Central memory CD4-positive, alpha-beta T cell (primary cell): ENCODE measurements at regions not wholly inside any gene's neighbourhood (a gene's known extent, or its start where the extent isn't known, plus 50 kb on each side); places are given as distances from the start of the nearest gene placed in this dataset.

Experiments
- DNase-seq: peaks from one replicate; pipeline ENCODE4 v3.0.0; 2022

GRCh38 chr3:10555263-10555662 is 49.9 kb upstream of the ATP2B2 start:
- DNase-seq = no peak

- DNase-seq = no peak
Observed at GRCh38 chr3:10556312-10556711, 50.9 kb upstream of the ATP2B2 start.

GRCh38 chr3:10557250-10557649 is 51.9 kb upstream of the ATP2B2 start:
- no peak for DNase-seq

- DNase-seq = no peak
Observed at GRCh38 chr3:10557781-10558373, 52.5 kb upstream of the ATP2B2 start.

- DNase-seq = no peak
Observed at GRCh38 chr3:10558736-10559135, 53.4 kb upstream of the ATP2B2 start.

GRCh38 chr3:10560060-10560861 is 54.9 kb upstream of the ATP2B2 start:
- no peak for DNase-seq

- DNase-seq = no peak
Observed at GRCh38 chr3:10561162-10561945, 56.0 kb upstream of the ATP2B2 start.

- DNase-seq = no peak
Observed at GRCh38 chr3:10561946-10562560, 56.7 kb upstream of the ATP2B2 start.

GRCh38 chr3:10563396-10563795 is 58.0 kb upstream of the ATP2B2 start:
- no peak for DNase-seq

GRCh38 chr3:10565814-10566213 is 60.4 kb upstream of the ATP2B2 start:
- DNase-seq = no peak

- DNase-seq = no peak
Observed at GRCh38 chr3:10566451-10566850, 61.1 kb upstream of the ATP2B2 start.

GRCh38 chr3:10568549-10568948 is 63.2 kb upstream of the ATP2B2 start:
- no peak for DNase-seq

- DNase-seq = no peak
Observed at GRCh38 chr3:10570196-10570946, 65.0 kb upstream of the ATP2B2 start.

GRCh38 chr3:10574101-10574620 is 68.8 kb upstream of the ATP2B2 start:
- no peak for DNase-seq

GRCh38 chr3:10575601-10576160 is 70.3 kb upstream of the ATP2B2 start:
- no peak for DNase-seq

- no peak for DNase-seq
Observed at GRCh38 chr3:10577486-10577885, 72.1 kb upstream of the ATP2B2 start.

- DNase-seq = no peak
Observed at GRCh38 chr3:10580426-10580825, 75.0 kb upstream of the ATP2B2 start.

- DNase-seq = no peak
Observed at GRCh38 chr3:10581251-10581650, 75.9 kb upstream of the ATP2B2 start.

- DNase-seq = no peak
Observed at GRCh38 chr3:10581716-10582115, 76.3 kb upstream of the ATP2B2 start.

- DNase-seq = no peak
Observed at GRCh38 chr3:10582733-10583132, 77.3 kb upstream of the ATP2B2 start.

- no peak for DNase-seq
Observed at GRCh38 chr3:10583798-10584708, 78.7 kb upstream of the ATP2B2 start.
